Omental fat pad (tissue), 3 donors: ENCODE measurements at regions not wholly inside any gene's neighbourhood (a gene's known extent, or its start where the extent isn't known, plus 50 kb on each side); places are given as distances from the start of the nearest gene placed in this dataset.

Experiments used
- ATAC-seq: fragments of 150-250 bp; one replicate; pipeline ENCODE4 v1.9.1; 2016; ENCODE audit warnings: mild to moderate bottlenecking, moderate library complexity; ENCODE audit not compliant: low FRiP score
- DNase-seq: peaks from one replicate; pipeline ENCODE4 v3.0.0-alpha.2; 2019; ENCODE audit warnings: low spot score
- CTCF ChIP-seq, 3 donors: fragments of 450-650 bp; IDR thresholded peaks; one replicate each; pipeline ENCODE4 v1.5.1; 2016 to 2017; ENCODE audit warnings: antibody characterized with exemption in 3 of 3, mild to moderate bottlenecking in 3 of 3, moderate library complexity in 2 of 3

GRCh38 chr5:110018509-110018908 is 328.8 kb downstream of the MAN2A1 start:
- DNase-seq (no peak), ATAC-seq (no peak)
- TF ChIP-seq CTCF (IDR thresholded peaks at IDR 0.05), result no peak

- DNase-seq (no peak), ATAC-seq (no peak)
- no peak for TF ChIP-seq CTCF (IDR thresholded peaks at IDR 0.05)
Measured at GRCh38 chr5:110019119-110019518, 329.4 kb downstream of the MAN2A1 start.

GRCh38 chr5:110019780-110020179 is 330.1 kb downstream of the MAN2A1 start:
- DNase-seq (no peak), ATAC-seq (no peak)
- no peak for TF ChIP-seq CTCF (IDR thresholded peaks at IDR 0.05)

- no peak for TF ChIP-seq CTCF (IDR thresholded peaks at IDR 0.05)
- DNase-seq, result no peak
- no peak for ATAC-seq
Measured at GRCh38 chr5:110021251-110021650, 331.5 kb downstream of the MAN2A1 start.

GRCh38 chr5:110025160-110025559 is 335.4 kb downstream of the MAN2A1 start:
- ATAC-seq, result no peak

GRCh38 chr5:110027527-110028322 is 338.0 kb downstream of the MAN2A1 start:
- ATAC-seq, result no peak
- no peak for DNase-seq
- no peak for TF ChIP-seq CTCF (IDR thresholded peaks at IDR 0.05)

More at GRCh38 chr5:110025160-110025559, 335.4 kb downstream of the MAN2A1 start:
- no peak for TF ChIP-seq CTCF (IDR thresholded peaks at IDR 0.05)
- DNase-seq, result no peak
